HEK293T (cell line): ENCODE measurements at regions not wholly inside any gene's neighbourhood (a gene's known extent, or its start where the extent isn't known, plus 50 kb on each side); places are given as distances from the start of the nearest gene placed in this dataset.

Source experiments
- CTCF ChIA-PET: fragments of 350-600 bp; formaldehyde crosslinking; extraction: SDS; loops from one replicate; lab custom pipeline; 2021; ENCODE audit warnings: antibody characterized with exemption, inconsistent platforms; lab: Yijun Ruan, JAX
- POLR2A ChIA-PET: fragments of 350-600 bp; formaldehyde crosslinking; extraction: SDS; loops from one replicate; lab custom pipeline; 2020; ENCODE audit warnings: antibody characterized with exemption, inconsistent platforms; lab: Yijun Ruan, JAX
- DNase-seq: peaks from one replicate; pipeline ENCODE4 v3.0.0; 2012; ENCODE audit warnings: mixed read lengths; ENCODE audit errors: extremely low spot score
- ARNT ChIP-seq: fragments of 450-650 bp; IDR thresholded peaks from 2 replicates; pipeline ENCODE4 v1.6.1; 2017; ENCODE audit warnings: mild to moderate bottlenecking
- BHLHE40 ChIP-seq: fragments of 450-650 bp; IDR thresholded peaks from 2 replicates; pipeline ENCODE4 v1.6.1; 2016; ENCODE audit warnings: mild to moderate bottlenecking, moderate library complexity, borderline replicate concordance
- CTBP1 ChIP-seq: fragments of 450-650 bp; IDR thresholded peaks from 2 replicates; pipeline ENCODE4 v1.6.1; 2016; ENCODE audit warnings: borderline replicate concordance
- ELF4 ChIP-seq: fragments of 450-650 bp; IDR thresholded peaks from 2 replicates; pipeline ENCODE4 v1.6.1; 2017; ENCODE audit warnings: antibody characterized with exemption
- FOXA1 ChIP-seq: fragments of 450-650 bp; IDR thresholded peaks from 2 replicates; pipeline ENCODE4 v1.6.1; 2016; ENCODE audit warnings: mild to moderate bottlenecking
- FOXK2 ChIP-seq: fragments of 450-650 bp; IDR thresholded peaks from 2 replicates; pipeline ENCODE4 v1.6.1; 2016; ENCODE audit warnings: mild to moderate bottlenecking
- FOXM1 ChIP-seq: fragments of 450-650 bp; IDR thresholded peaks from 2 replicates; pipeline ENCODE4 v1.6.1; 2017; ENCODE audit warnings: mild to moderate bottlenecking, borderline replicate concordance
- HDGF ChIP-seq: fragments of 450-650 bp; IDR thresholded peaks from 2 replicates; pipeline ENCODE4 v1.6.1; 2017; ENCODE audit warnings: antibody characterized with exemption, borderline replicate concordance
- L3MBTL2 ChIP-seq: fragments of 450-650 bp; conservative IDR thresholded peaks from 2 replicates; pipeline ENCODE4 v1.6.1; 2016; ENCODE audit warnings: mild to moderate bottlenecking
- LEF1 ChIP-seq: fragments of 450-650 bp; IDR thresholded peaks from 2 replicates; pipeline ENCODE4 v1.6.1; 2017; ENCODE audit warnings: mild to moderate bottlenecking, borderline replicate concordance
- NFRKB ChIP-seq: fragments of 450-650 bp; IDR thresholded peaks from 2 replicates; pipeline ENCODE4 v1.6.1; 2016; ENCODE audit warnings: mild to moderate bottlenecking, moderate library complexity
- SP1 ChIP-seq: fragments of 450-650 bp; IDR thresholded peaks from 2 replicates; pipeline ENCODE4 v1.6.1; 2017
- SUZ12 ChIP-seq: fragments of 450-650 bp; IDR thresholded peaks from 2 replicates; pipeline ENCODE4 v1.6.1; 2016; ENCODE audit warnings: mild to moderate bottlenecking
- TARDBP ChIP-seq: fragments of 450-650 bp; IDR thresholded peaks from 2 replicates; pipeline ENCODE4 v1.6.1; 2016
- ZNF384 ChIP-seq: fragments of 450-650 bp; IDR thresholded peaks from 2 replicates; pipeline ENCODE4 v1.6.1; 2016
- TF ChIP-seq, protein P1 (sequence below): fragments of 450-650 bp; IDR thresholded peaks from 2 replicates; pipeline ENCODE4 v1.6.1; 2016

DNA sequence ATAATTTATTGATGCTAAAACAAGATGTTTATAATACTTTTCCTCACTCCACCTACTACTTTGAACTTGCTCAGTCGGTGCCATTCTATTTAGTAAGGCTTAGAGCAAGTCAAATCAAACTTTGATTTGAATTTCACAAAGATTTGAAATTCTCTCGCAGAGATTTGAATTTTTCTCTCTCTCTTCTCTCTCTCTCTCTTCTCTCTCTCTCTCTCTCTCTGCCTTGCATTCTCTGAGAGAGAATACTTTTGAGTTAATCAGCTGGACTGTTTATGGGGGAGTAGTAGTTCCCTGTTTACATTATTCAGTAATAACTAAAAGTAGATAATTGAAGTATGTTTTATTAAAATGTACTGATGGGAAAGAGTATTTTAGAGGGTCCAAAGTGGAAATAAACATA lies 488.5 kb upstream of the ANKRD30A start:
- POLR2A ChIA-PET: no interaction called here

DNA sequence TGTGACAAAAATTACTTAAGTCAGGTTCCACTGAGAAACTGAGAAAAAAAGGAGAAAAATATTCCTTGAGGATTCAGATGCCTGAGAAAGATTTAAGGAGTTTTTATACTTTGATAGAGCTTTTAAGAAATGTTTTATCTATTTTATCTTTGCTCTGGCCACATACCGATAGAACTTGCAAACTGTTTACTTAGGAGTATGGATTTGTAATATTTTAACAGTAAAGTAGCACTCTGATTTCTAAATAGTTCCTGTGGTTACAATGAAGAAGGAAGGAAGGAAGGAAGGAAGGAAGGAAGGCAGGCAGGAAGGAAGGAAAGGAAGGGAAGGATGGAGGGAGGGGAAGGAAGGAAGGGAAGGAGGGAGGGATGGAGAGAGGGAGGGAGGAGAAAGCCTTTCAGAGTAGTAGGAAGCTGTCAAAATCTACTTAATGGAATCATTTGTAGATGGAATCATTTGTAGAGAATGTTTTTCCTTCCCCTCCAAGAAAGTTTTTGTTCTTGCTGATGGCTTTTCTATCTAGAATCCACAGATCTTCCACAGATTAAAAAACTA lies 489.0 kb upstream of the ANKRD30A start:
- POLR2A ChIA-PET: no interaction called here
- CTCF ChIA-PET: no interaction called here
- TF ChIP-seq ELF4 (no peak), ARNT (no peak), SUZ12 (no peak), BHLHE40 (no peak), HDGF (no peak), SP1 (no peak)
- TF ChIP-seq, protein P1, sequence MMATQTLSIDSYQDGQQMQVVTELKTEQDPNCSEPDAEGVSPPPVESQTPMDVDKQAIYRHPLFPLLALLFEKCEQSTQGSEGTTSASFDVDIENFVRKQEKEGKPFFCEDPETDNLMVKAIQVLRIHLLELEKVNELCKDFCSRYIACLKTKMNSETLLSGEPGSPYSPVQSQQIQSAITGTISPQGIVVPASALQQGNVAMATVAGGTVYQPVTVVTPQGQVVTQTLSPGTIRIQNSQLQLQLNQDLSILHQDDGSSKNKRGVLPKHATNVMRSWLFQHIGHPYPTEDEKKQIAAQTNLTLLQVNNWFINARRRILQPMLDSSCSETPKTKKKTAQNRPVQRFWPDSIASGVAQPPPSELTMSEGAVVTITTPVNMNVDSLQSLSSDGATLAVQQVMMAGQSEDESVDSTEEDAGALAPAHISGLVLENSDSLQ: no peak

More for the DNA sequence above, 488.5 kb upstream of the ANKRD30A start:
- CTCF ChIA-PET: no interaction called here
- no peak for TF ChIP-seq ELF4
- no peak for TF ChIP-seq SUZ12
- TF ChIP-seq FOXM1: no peak
- TF ChIP-seq, protein P1: no peak
- no peak for TF ChIP-seq ARNT
- no peak for TF ChIP-seq HDGF
- DNase-seq: no peak

DNA sequence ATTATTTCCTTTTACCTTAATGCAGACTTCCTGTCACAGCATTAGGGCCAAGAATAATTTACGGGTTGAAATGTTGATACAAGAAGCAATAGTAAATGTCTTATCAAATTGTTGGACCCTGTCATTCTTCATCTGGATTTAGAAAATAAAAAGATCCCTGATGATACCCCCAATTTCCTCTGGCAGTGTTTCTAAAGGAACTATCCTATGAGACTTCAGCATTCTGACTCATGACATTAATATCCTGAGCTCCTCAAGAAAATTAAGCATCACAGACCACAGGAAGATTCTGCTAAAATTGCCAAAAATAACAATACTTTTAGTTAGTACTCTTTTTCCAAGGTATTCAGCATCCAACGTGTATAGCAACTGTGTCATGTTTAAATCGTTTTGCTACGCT lies 490.5 kb upstream of the ANKRD30A start:
- POLR2A ChIA-PET: no interaction called here
- CTCF ChIA-PET: no interaction called here
- TF ChIP-seq FOXA1: no peak
- DNase-seq: no peak

More for the DNA sequence above, 489.0 kb upstream of the ANKRD30A start:
- no peak for DNase-seq

DNA sequence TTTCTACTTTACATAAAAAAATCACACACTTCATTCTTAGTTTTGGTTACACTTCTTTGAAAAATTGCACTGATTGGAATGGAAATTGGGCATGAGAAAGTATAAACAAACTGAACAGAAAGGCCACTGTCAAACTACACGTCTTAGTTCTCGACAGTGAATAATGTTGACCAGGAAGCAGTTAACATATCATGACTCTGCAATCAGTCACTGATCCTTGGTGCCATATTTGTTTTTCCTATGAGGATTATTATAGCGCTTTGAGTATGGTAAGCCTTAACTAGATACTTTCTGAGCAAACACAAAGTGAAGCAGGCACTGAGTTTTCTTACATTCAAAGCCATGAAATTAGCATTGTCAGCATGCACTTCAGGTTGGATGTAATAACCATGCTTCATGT lies 495.1 kb upstream of the ANKRD30A start:
- POLR2A ChIA-PET: no interaction called here
- CTCF ChIA-PET: no interaction called here
- DNase-seq: no peak
- TF ChIP-seq NFRKB (no peak), TARDBP (no peak), SP1 (no peak), CTBP1 (no peak), BHLHE40 (no peak), L3MBTL2 (no peak), ZNF384 (no peak), ELF4 (no peak), FOXA1 (no peak), FOXK2 (no peak), HDGF (no peak), SUZ12 (no peak), LEF1 (no peak)
- TF ChIP-seq, protein P1: no peak; the same call in 1 of the 2 replicates

DNA sequence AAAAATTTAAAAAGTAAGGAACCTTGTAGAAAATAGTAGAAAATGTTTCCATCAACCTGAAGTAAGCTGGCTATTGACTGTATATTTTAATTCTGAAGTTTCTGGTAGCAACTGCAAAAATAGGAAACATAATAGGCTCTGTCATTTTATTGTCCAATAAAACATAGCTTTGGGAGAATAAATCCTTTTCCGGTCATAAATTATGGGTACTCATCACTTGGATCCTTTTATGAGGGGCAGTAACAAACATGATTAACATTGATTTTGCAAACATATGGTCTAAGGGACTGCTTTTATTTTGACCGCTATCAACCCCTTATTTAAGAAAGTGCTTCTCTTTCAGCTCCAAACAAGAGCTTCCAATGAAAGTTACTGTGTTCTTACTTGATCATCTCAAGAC lies 495.9 kb upstream of the ANKRD30A start:
- ChIA-PET POLR2A (no interaction called here), CTCF (no interaction called here)
- TF ChIP-seq, protein P1: peak; percentile 68
- TF ChIP-seq CTBP1 (peak; percentile 49; the same call in 1 of the 2 replicates), SP1 (no peak)
- DNase-seq: no peak

DNA sequence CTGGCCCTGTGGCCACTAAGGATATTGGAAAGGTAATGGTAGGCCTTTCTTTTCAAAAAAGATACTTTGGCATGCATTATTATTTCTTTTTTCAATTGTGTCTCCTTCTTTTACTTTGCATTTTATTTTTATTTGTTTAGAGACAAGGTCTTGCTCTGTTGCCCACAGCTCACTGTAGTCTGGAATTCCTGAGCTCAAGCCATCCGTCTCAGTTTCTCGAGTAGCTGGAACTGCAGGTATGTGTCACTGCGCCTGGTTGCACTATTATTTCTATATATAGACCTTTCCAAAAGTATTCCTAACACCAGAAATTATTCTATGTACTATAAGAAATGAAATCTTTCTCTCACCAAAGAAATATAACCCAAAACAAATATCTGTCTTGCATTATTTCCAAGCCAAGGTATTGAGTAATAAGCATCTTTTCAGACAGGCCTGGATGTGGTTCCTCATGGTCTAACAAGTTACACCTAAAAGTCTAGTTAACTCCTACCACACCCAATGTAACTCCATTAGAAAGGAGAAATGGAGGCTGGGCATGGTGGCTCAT lies 500.8 kb upstream of the ANKRD30A start:
- TF ChIP-seq BHLHE40: no peak
- no peak for TF ChIP-seq LEF1
- TF ChIP-seq FOXM1: no peak
- no peak for TF ChIP-seq ARNT
- TF ChIP-seq TARDBP: no peak
- CTCF ChIA-PET: no interaction called here

DNA sequence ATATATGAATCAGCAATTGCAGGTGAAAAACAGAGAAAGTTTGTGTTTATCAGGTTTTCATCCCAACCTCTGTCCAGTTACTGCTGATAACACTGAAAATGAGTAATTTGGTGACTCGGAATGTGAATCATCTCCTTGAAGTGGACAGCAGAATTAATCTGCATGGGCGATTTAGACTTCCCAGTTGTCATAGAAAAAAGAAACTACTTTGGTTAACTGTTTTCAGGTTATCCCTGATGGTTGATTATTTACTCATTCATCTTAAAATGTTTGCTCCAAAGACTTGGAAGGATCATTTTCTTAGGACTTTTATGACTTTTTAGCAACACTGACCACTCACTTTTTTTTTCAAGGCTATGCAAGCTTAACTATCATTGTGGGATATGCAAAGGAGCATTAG lies 504.1 kb upstream of the ANKRD30A start:
- no peak for DNase-seq
- CTCF ChIA-PET: no interaction called here
- POLR2A ChIA-PET: no interaction called here
- no peak for TF ChIP-seq CTBP1
- no peak for TF ChIP-seq ELF4
- no peak for TF ChIP-seq NFRKB
- TF ChIP-seq, protein P1: no peak
- no peak for TF ChIP-seq LEF1
- TF ChIP-seq TARDBP: no peak
- TF ChIP-seq FOXM1: no peak
- no peak for TF ChIP-seq SP1

More for the DNA sequence above, 500.8 kb upstream of the ANKRD30A start:
- POLR2A ChIA-PET: no interaction called here
- no peak for DNase-seq
